Fibroblast of upper back skin (primary cell): ENCODE measurements at regions not wholly inside any gene's neighbourhood (a gene's known extent, or its start where the extent isn't known, plus 50 kb on each side); places are given as distances from the start of the nearest gene placed in this dataset.
A peak's percentile ranks its signal among the peaks of the same experiment; 100 is the strongest.

Experiments used
- DNase-seq: peaks from one replicate; pipeline ENCODE4 v3.0.0-alpha.2; 2013

GRCh38 chr3:99176169-99176964 lies 274.9 kb upstream of the DCBLD2 start:
- DNase-seq, result no peak

GRCh38 chr3:99175276-99175812 lies 273.8 kb upstream of the DCBLD2 start:
- peak; percentile 56 for DNase-seq

GRCh38 chr3:99172736-99173657 lies 271.5 kb upstream of the DCBLD2 start:
- peak; percentile 83 for DNase-seq

- no peak for DNase-seq
Measured at GRCh38 chr3:99171800-99172199, 270.3 kb upstream of the DCBLD2 start.

- no peak for DNase-seq
Measured at GRCh38 chr3:99170867-99171517, 269.5 kb upstream of the DCBLD2 start.

- peak; percentile 71 for DNase-seq
Measured at GRCh38 chr3:99167071-99167470, 265.6 kb upstream of the DCBLD2 start.

GRCh38 chr3:99163314-99163713 lies 261.8 kb upstream of the DCBLD2 start:
- no peak for DNase-seq

- DNase-seq, result no peak
Measured at GRCh38 chr3:99159220-99159762, 257.8 kb upstream of the DCBLD2 start.

GRCh38 chr3:99145031-99145430 lies 243.5 kb upstream of the DCBLD2 start:
- DNase-seq, result no peak

- DNase-seq, result no peak
Measured at GRCh38 chr3:99143493-99143892, 242.0 kb upstream of the DCBLD2 start.

GRCh38 chr3:99134986-99135385 lies 233.5 kb upstream of the DCBLD2 start:
- peak; percentile 76 for DNase-seq

GRCh38 chr3:99131876-99132275 lies 230.4 kb upstream of the DCBLD2 start:
- DNase-seq, result peak; percentile 53

GRCh38 chr3:99128725-99129505 lies 227.4 kb upstream of the DCBLD2 start:
- DNase-seq, result peak; percentile 97

- DNase-seq, result peak; percentile 62
Measured at GRCh38 chr3:99128235-99128634, 226.7 kb upstream of the DCBLD2 start.

- DNase-seq, result no peak
Measured at GRCh38 chr3:99126316-99126715, 224.8 kb upstream of the DCBLD2 start.

- peak; percentile 82 for DNase-seq
Measured at GRCh38 chr3:99119385-99119784, 217.9 kb upstream of the DCBLD2 start.

- peak; percentile 89 for DNase-seq
Measured at GRCh38 chr3:99118381-99118780, 216.9 kb upstream of the DCBLD2 start.

GRCh38 chr3:99114565-99115291 lies 213.2 kb upstream of the DCBLD2 start:
- DNase-seq, result peak; percentile 62

- no peak for DNase-seq
Measured at GRCh38 chr3:99111235-99111634, 209.7 kb upstream of the DCBLD2 start.

- no peak for DNase-seq
Measured at GRCh38 chr3:99110401-99110800, 208.9 kb upstream of the DCBLD2 start.

GRCh38 chr3:99108508-99108907 lies 207.0 kb upstream of the DCBLD2 start:
- DNase-seq, result peak; percentile 96
